OCI-LY7 (cell line): ENCODE measurements at regions not wholly inside any gene's neighbourhood (a gene's known extent, or its start where the extent isn't known, plus 50 kb on each side); places are given as distances from the start of the nearest gene placed in this dataset.

ENCODE experiments used
- BruUV-seq: library from RNA; stranded (reverse); fragments of 400-500 nt; replicated peaks from 2 replicates; lab custom pipeline; 2021; lab: Mats Ljungman, UMichigan
- CTCF ChIA-PET: fragments of 300-600 bp; sonication (Branson Sonifier 250); formaldehyde crosslinking; loops from one replicate; lab custom pipeline; 2022; ENCODE audit warnings: antibody characterized with exemption; ENCODE audit not compliant: unreplicated experiment; lab: Charles Lee
- POLR2A ChIA-PET: fragments of 300-600 bp; sonication (Branson Sonifier 250); formaldehyde crosslinking; loops from one replicate; lab custom pipeline; 2022; ENCODE audit warnings: antibody characterized with exemption; lab: Charles Lee
- DNase-seq: peaks from one replicate; pipeline ENCODE4 v3.0.0-alpha.2; 2015; ENCODE audit warnings: low spot score
- H2AFZ ChIP-seq: fragments of 200-600 bp; sonication (generic), shearing (Covaris generic); 2 replicates; pipeline ENCODE4 v1.6.1; 2014; ENCODE audit warnings: mild to moderate bottlenecking, antibody characterized with exemption, low read length, moderate library complexity
- H3K27ac ChIP-seq: fragments of 200-600 bp; sonication (generic); 2 replicates; pipeline ENCODE4 v1.5.1; 2014; ENCODE audit warnings: mixed run types, low read depth, mild to moderate bottlenecking, moderate library complexity, low read length, inconsistent platforms; ENCODE audit not compliant: poor library complexity, severe bottlenecking
- H3K36me3 ChIP-seq: fragments of 200-600 bp; sonication (generic); 2 replicates; pipeline ENCODE4 v1.6.1; 2014; ENCODE audit warnings: mild to moderate bottlenecking, antibody characterized with exemption, low read length, moderate library complexity, mixed read lengths; ENCODE audit not compliant: insufficient read depth
- H3K4me1 ChIP-seq: fragments of 200-600 bp; sonication (generic); 2 replicates; pipeline ENCODE4 v1.5.1; 2014; ENCODE audit warnings: mild to moderate bottlenecking, low read length; ENCODE audit not compliant: insufficient read depth, poor library complexity, severe bottlenecking
- H3K4me2 ChIP-seq: fragments of 200-600 bp; sonication (generic); 2 replicates; pipeline ENCODE4 v1.6.1; 2014; ENCODE audit warnings: mild to moderate bottlenecking, low read length
- H3K4me3 ChIP-seq: fragments of 200-600 bp; sonication (generic); 2 replicates; pipeline ENCODE4 v1.5.1; 2014; ENCODE audit warnings: mild to moderate bottlenecking, low read depth, low read length; ENCODE audit not compliant: poor library complexity, severe bottlenecking
- H3K79me2 ChIP-seq: fragments of 200-600 bp; sonication (generic); 2 replicates; pipeline ENCODE4 v1.6.1; 2016; ENCODE audit warnings: low read depth, mild to moderate bottlenecking, low read length, moderate library complexity, mixed read lengths; ENCODE audit not compliant: insufficient read depth
- H3K9me2 ChIP-seq: fragments of 200-600 bp; sonication (generic); 2 replicates; pipeline ENCODE4 v1.6.1; 2016; ENCODE audit warnings: mild to moderate bottlenecking, low read length, mixed read lengths; ENCODE audit not compliant: insufficient read depth
- H3K9me3 ChIP-seq: fragments of 200-600 bp; sonication (generic); 2 replicates; pipeline ENCODE4 v1.6.1; 2014; ENCODE audit warnings: mild to moderate bottlenecking, mixed run types, low read length, mixed read lengths
- H4K20me1 ChIP-seq: fragments of 200-600 bp; sonication (generic); 2 replicates; pipeline ENCODE4 v1.6.1; 2014; ENCODE audit warnings: mild to moderate bottlenecking, antibody characterized with exemption, low read length, moderate library complexity, mixed read lengths; ENCODE audit not compliant: insufficient read depth
- EZH2phosphoT487 ChIP-seq: fragments of 200-600 bp; sonication (generic); IDR thresholded peaks from 2 replicates; pipeline ENCODE4 v1.6.1; 2018; ENCODE audit warnings: low read depth, borderline replicate concordance, mild to moderate bottlenecking, mixed run types, antibody characterized with exemption, low read length, moderate library complexity, mixed read lengths
- intact Hi-C: fragments of 100-400 bp; cut with micrococcal nuclease; formaldehyde crosslinking; loops from one replicate; pipeline ENCODE4 v1.10.0; 2022; ENCODE audit not compliant: unreplicated experiment
- TF ChIP-seq, protein P1 (sequence below): fragments of 200-600 bp; sonication (generic); conservative IDR thresholded peaks from 2 replicates; pipeline ENCODE4 v1.5.1; 2014; ENCODE audit warnings: mild to moderate bottlenecking, antibody characterized with exemption, low read length, moderate library complexity, mixed read lengths

DNA sequence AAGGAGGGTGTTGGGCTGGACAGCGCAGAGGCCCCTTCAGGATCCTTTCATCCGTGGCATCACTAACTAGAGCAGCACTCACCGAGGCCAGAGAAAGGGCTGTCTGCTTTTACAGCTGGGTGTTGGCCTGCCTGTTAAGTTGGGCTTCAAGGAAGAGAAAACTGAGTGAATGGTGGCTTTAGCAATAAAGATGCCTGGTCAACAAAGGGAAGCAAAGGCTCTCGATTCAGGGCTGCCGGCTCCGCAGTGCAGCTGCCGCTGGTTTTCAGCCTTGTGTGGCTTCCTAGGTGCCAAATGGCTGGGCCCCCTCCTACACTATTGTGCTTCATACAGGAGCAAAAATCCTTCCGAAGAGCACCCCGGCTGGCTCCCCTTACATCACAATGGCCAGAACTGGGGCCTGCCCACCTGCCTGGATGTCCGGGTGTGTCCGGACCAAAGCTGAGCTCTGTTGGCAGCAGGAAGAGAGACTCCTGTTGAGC, 61.0 kb upstream of the GPR45 start:
- TF ChIP-seq EZH2phosphoT487 = no peak
- TF ChIP-seq, protein P1, sequence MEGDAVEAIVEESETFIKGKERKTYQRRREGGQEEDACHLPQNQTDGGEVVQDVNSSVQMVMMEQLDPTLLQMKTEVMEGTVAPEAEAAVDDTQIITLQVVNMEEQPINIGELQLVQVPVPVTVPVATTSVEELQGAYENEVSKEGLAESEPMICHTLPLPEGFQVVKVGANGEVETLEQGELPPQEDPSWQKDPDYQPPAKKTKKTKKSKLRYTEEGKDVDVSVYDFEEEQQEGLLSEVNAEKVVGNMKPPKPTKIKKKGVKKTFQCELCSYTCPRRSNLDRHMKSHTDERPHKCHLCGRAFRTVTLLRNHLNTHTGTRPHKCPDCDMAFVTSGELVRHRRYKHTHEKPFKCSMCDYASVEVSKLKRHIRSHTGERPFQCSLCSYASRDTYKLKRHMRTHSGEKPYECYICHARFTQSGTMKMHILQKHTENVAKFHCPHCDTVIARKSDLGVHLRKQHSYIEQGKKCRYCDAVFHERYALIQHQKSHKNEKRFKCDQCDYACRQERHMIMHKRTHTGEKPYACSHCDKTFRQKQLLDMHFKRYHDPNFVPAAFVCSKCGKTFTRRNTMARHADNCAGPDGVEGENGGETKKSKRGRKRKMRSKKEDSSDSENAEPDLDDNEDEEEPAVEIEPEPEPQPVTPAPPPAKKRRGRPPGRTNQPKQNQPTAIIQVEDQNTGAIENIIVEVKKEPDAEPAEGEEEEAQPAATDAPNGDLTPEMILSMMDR = no peak
- H3K4me3 ChIP-seq = no peak overlapping the region
- DNase-seq = no peak
- no peaks in the 10 kb centered on the region for H3K9me2 ChIP-seq
- CTCF ChIA-PET = no interaction called here
- H3K27ac ChIP-seq = no peak overlapping the region
- POLR2A ChIA-PET = no interaction called here
- H3K4me2 ChIP-seq = no peak overlapping the region
- intact Hi-C loops = no loop called here
- H3K36me3 ChIP-seq = no peaks in the 10 kb centered on the region
- no peaks in the 10 kb centered on the region for H4K20me1 ChIP-seq
- no peaks in the 10 kb centered on the region for H3K79me2 ChIP-seq
- no TSS peak for BruUV-seq
- no peaks in the 10 kb centered on the region for H3K9me3 ChIP-seq
- no peak overlapping the region for H2AFZ ChIP-seq
- H3K4me1 ChIP-seq = no peaks in the 10 kb centered on the region

DNA sequence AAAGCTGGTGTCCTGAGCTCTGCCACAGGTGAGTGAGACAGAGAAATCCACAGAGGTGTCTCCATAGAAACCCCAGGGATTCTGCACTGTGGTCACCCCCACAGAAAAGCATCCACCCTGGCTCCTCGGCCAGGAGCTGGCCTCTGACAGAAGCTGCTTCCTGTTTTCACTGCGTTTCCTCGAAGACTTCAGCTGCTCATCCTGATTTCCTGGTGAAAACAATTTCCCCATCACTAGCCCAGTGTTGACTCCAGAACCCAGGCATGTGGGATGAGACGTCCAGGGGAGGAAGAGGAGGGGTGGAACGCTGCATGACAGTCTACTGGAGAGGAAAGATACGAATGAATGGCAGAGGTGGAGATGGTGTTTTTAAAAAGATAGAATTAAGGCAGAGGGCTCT, 60.3 kb upstream of the GPR45 start:
- DNase-seq = no peak
- POLR2A ChIA-PET = no interaction called here
- CTCF ChIA-PET = no interaction called here
- H4K20me1 ChIP-seq = no peaks in the 10 kb centered on the region
- no peak overlapping the region for H3K4me2 ChIP-seq
- no peaks in the 10 kb centered on the region for H3K9me2 ChIP-seq
- no peaks in the 10 kb centered on the region for H3K36me3 ChIP-seq
- no peak overlapping the region for H3K27ac ChIP-seq
- H3K4me1 ChIP-seq = no peaks in the 10 kb centered on the region
- H3K79me2 ChIP-seq = no peaks in the 10 kb centered on the region
- H2AFZ ChIP-seq = no peak overlapping the region
- intact Hi-C loops = no loop called here
- no TSS peak for BruUV-seq
- no peak overlapping the region for H3K4me3 ChIP-seq
- no peaks in the 10 kb centered on the region for H3K9me3 ChIP-seq
- TF ChIP-seq EZH2phosphoT487 = no peak
- TF ChIP-seq, protein P1 = no peak

DNA sequence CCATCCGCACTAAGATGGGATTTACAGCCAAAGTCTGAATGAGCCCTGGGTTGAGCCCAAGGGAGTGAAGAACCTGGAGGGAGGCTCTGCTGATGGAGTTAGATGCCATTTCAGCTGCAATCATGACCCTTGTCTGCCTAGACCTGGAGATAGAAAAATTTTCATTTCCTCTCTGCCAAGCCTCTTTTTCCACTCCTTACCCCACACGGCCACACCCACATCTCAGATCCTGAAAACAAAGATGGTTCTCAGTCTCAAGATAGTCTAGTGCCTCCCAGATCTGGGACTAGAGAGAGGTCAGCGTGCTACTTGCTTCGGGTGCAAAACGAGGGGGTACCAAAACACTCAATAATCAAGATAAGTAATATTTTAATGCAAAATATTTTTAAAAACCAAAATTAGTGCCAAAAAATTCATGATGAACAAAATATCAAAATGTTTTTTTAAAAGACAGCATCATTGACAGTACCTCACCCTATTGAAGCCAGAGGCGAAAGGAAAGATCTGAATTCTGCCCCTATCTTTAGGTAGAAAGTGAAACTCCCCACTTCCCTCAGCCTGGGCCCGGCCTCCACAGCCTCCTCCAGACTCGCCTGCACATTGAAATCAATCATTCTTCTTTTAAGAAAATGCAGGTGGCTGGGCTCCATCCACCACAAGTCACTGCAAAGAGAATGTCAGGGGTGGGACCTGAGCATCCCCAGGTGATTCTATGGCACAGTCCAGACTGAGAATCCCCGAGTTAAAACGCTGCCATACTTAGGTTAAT, 57.8 kb upstream of the GPR45 start:
- no peaks in the 10 kb centered on the region for H4K20me1 ChIP-seq
- ChIA-PET CTCF (no interaction called here), POLR2A (no interaction called here)
- TF ChIP-seq, protein P1 = no peak
- no peak for TF ChIP-seq EZH2phosphoT487
- H3K36me3 ChIP-seq = no peaks in the 10 kb centered on the region
- no peaks in the 10 kb centered on the region for H3K9me3 ChIP-seq
- no peaks in the 10 kb centered on the region for H3K4me1 ChIP-seq
- BruUV-seq = no TSS peak
- intact Hi-C loops = no loop called here
- no peak for DNase-seq
- H3K4me3 ChIP-seq = no peak overlapping the region
- H3K4me2 ChIP-seq = no peak overlapping the region
- no peak overlapping the region for H3K27ac ChIP-seq
- H3K79me2 ChIP-seq = no peaks in the 10 kb centered on the region
- H2AFZ ChIP-seq = no peak overlapping the region
- no peaks in the 10 kb centered on the region for H3K9me2 ChIP-seq
